Activated naive CD4-positive, alpha-beta T cell treated with anti-CD3 and anti-CD28 coated beads for 36 hours (primary cell): ENCODE measurements at regions not wholly inside any gene's neighbourhood (a gene's known extent, or its start where the extent isn't known, plus 50 kb on each side); places are given as distances from the start of the nearest gene placed in this dataset.
"Not testable (repeated sequence)": the region's sequence is repeated elsewhere in the genome, so short reads cannot be mapped to it uniquely, and the experiment has no call there.

ENCODE experiments used
- CTCF ChIA-PET: fragments of 350-600 bp; sonication (Branson Sonifier 250); formaldehyde crosslinking; loops from one replicate; lab custom pipeline; 2021; ENCODE audit warnings: antibody characterized with exemption; lab: Charles Lee
- DNase-seq: peaks from one replicate; pipeline ENCODE4 v3.0.0-alpha.2; 2020
- H3K27ac Mint-ChIP-seq: one replicate; pipeline ENCODE4 v1.8.0; 2021; ENCODE audit warnings: mild to moderate bottlenecking, mixed read lengths
- H3K27me3 Mint-ChIP-seq: one replicate; pipeline ENCODE4 v1.8.0; 2021; ENCODE audit warnings: low read depth, mixed read lengths
- H3K36me3 Mint-ChIP-seq: one replicate; pipeline ENCODE4 v1.8.0; 2021; ENCODE audit warnings: low read depth, mixed read lengths
- H3K4me1 Mint-ChIP-seq: one replicate; pipeline ENCODE4 v1.8.0; 2021; ENCODE audit warnings: low read depth, mixed read lengths
- H3K4me3 Mint-ChIP-seq: one replicate; pipeline ENCODE4 v1.8.0; 2021; ENCODE audit warnings: mild to moderate bottlenecking, moderate library complexity, mixed read lengths
- H3K9me3 Mint-ChIP-seq: one replicate; pipeline ENCODE4 v1.8.0; 2021; ENCODE audit warnings: mixed read lengths
- intact Hi-C: fragments of 100-400 bp; cut with micrococcal nuclease; formaldehyde crosslinking; loops from one replicate; pipeline ENCODE4 v1.15.1; 2023

DNA sequence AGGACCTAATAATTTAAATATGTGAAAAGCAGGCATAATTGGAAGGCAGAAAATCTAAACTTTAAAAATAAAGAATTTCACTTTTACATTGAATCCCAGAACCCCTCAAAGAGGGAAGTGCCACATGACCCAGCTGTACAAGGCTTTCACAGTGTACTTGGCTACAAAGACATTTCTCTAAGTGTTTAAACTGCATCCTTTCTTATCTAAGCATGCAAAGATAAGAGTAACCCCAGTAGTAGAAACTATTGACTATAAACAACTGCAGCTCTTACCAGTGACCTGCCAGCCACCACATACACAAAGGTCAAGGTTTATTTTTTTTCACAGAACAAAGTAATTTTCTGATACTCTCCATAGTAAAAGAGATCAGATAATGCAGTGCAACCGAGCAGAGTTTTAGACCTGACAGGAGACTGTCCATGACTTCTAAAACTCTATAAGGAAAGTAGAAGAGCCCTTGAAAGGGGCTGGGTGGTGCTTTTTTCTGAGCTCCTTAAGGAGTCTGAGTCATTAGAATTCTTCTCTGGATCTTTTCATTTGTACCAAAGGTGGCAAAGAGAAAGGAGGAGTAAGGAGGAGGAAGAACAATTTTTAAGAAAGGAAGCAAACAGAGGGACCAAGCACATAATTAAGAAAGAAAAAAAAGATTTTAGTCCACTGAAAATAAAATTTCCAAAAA, 750.6 kb downstream of the PRIM2 start:
- H3K4me3 Mint-ChIP-seq, H3K27ac Mint-ChIP-seq, CTCF ChIA-PET, intact Hi-C loops, H3K27me3 Mint-ChIP-seq, DNase-seq, H3K36me3 Mint-ChIP-seq, H3K9me3 Mint-ChIP-seq, H3K4me1 Mint-ChIP-seq: not testable (repeated sequence)

DNA sequence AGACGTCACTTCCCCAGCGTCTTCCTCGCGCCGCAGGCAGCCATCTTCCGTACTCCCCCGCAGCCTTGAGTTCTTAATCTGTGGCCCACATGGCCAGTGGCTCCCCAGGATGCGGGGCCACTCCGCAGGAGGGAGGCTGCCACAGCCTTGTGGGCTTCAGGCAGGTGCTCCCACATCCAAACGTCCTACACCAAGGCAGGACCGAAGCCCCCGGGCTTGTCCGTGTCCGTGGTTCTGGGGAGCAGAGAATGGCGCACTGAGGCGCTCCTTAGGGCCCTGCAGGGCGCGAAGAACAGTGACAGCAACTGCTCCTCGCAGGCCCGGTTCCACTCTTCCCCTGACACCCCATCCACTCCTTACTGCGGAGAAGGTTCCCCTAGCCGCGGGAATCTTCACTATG, 755.8 kb downstream of the PRIM2 start:
- no peaks in the 10 kb centered on the region for H3K9me3 Mint-ChIP-seq
- CTCF ChIA-PET: no interaction called here
- intact Hi-C loops: no loop called here
- no peak overlapping the region for H3K4me3 Mint-ChIP-seq
- H3K4me1 Mint-ChIP-seq: no peaks in the 10 kb centered on the region
- H3K27me3 Mint-ChIP-seq: no peaks in the 10 kb centered on the region
- no peaks in the 10 kb centered on the region for H3K36me3 Mint-ChIP-seq
- no peak for DNase-seq
- H3K27ac Mint-ChIP-seq: no peak overlapping the region

DNA sequence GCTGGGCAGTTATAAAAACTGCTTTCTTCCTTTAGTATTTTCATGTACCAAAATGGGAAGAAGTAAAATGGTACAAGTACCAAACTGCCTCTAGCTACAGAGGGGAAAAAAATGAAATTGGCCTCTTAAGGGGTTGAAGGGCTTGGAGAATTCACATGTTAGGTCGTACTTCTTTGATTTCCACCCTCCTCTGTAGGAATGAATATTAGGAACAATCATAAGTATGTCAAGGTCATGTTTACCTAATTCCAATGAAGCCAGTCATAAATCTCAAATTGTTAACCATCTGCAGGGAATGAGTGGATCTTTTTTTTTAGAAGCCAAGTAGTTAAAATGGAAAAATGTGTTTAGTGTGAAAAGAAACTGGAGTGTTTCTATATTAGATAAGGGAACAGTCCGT, 772.6 kb downstream of the PRIM2 start:
- H3K4me3 Mint-ChIP-seq, H3K4me1 Mint-ChIP-seq, H3K36me3 Mint-ChIP-seq, H3K9me3 Mint-ChIP-seq, DNase-seq, H3K27me3 Mint-ChIP-seq, intact Hi-C loops, H3K27ac Mint-ChIP-seq, CTCF ChIA-PET: not testable (repeated sequence)

DNA sequence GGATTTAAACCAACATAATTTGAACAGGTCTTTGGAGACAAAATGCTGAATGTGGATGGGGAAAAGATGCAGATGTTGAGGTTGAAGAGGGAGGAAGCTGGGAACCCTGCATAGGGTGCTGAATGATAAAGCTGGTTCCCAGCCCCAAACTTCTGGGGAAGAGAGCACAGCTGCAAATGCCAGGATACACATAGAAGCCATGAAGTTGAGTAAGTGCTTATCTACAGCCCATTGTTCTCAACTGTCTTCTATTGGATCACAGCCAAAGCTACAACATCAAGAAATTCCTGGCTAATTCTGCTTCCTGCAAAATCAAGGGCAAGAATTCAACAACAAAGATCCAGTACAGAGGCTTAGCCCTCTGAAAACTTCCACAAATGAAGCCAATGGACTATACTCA, 779.8 kb downstream of the PRIM2 start:
- H3K4me1 Mint-ChIP-seq, H3K36me3 Mint-ChIP-seq, H3K27me3 Mint-ChIP-seq, H3K9me3 Mint-ChIP-seq, intact Hi-C loops, H3K27ac Mint-ChIP-seq, H3K4me3 Mint-ChIP-seq, CTCF ChIA-PET, DNase-seq: not testable (repeated sequence)

DNA sequence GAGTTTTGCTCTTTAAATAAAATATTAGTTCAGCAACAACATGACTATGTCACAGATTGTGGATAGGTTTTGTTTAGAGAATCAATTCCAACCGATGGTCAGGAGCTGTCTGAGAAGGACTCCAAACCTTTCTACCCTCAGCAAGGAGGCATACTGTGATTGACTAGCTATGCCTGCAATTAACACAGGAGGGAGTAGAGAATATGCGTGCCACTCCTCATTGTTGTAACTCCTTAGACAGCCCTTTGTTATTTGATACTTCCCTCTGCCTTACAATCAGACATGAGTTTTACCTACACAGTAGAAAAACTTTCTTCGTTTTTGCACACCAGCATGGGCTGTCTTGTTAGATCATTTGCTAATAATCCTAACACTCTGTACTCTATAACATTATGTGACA, 796.5 kb downstream of the PRIM2 start:
- DNase-seq: no peak
- Mint-ChIP-seq H3K4me1 (no peaks in the 10 kb centered on the region), H3K36me3 (no peaks in the 10 kb centered on the region), H3K9me3 (no peaks in the 10 kb centered on the region), H3K27ac (no peak overlapping the region), H3K27me3 (no peaks in the 10 kb centered on the region), H3K4me3 (no peak overlapping the region)
- CTCF ChIA-PET: no interaction called here
- intact Hi-C loops: no loop called here

DNA sequence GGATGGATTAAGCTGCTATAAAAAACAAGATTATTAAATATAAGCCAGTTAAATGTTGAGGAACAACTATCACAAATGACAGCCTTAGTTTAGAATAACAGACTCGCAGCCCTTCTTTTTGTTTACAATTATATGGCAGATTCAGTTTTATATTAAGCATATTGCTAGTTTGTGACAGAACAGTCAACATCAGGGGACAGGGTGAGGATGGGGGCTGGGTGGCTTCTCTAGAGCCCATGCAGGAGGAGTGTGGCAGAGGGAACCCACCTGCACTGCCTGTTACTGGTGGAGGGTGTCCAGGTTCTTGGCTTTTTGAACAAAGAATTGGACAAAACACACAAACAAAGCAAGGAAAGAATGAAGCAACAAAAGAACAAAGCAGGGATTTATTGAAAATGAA, 799.7 kb downstream of the PRIM2 start:
- H3K4me3 Mint-ChIP-seq, H3K4me1 Mint-ChIP-seq, H3K9me3 Mint-ChIP-seq, H3K36me3 Mint-ChIP-seq, CTCF ChIA-PET, H3K27ac Mint-ChIP-seq, H3K27me3 Mint-ChIP-seq, intact Hi-C loops, DNase-seq: not testable (repeated sequence)

DNA sequence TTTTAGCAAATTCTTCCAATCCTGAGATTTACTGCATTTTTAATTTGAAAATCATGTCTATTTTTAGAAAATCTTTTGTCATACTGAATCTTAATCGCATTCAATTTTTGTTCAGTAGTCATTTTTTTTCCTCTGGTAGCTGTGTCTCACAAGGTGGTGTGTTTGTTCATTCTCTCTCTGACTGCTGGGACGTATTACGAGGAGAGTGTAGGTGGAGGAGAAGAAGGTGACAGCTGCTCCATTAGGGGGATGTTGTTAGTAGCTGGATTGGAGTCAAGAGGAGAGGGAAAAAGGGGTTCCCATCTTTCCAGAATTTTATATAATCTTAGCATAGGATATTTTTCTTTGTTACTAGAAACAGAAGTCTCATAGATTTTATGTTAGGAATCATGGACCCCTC, 804.2 kb downstream of the PRIM2 start:
- H3K4me3 Mint-ChIP-seq, CTCF ChIA-PET, H3K36me3 Mint-ChIP-seq, H3K4me1 Mint-ChIP-seq, intact Hi-C loops, H3K27me3 Mint-ChIP-seq, H3K9me3 Mint-ChIP-seq, DNase-seq, H3K27ac Mint-ChIP-seq: not testable (repeated sequence)

DNA sequence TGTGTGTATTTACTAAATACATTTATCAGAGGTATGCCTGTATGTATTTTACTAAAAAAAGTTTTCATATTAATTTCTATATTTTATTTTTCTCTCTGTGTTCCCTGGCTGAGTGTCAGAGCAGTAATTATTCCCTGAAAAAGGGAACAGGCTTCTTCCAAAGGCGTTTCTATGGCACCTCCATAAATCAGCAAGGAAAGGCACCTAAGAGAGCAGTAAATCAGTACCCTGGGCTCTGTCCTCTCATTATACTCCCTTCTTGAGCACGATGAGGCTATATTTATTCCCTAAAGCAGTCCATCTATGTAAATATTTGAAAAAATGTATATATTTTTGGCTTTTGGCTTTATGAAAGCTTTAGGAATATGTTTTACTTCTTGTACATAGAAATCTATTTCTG, 806.3 kb downstream of the PRIM2 start:
- H3K4me3 Mint-ChIP-seq, H3K4me1 Mint-ChIP-seq, H3K36me3 Mint-ChIP-seq, H3K9me3 Mint-ChIP-seq, CTCF ChIA-PET, H3K27ac Mint-ChIP-seq, H3K27me3 Mint-ChIP-seq, intact Hi-C loops, DNase-seq: not testable (repeated sequence)

DNA sequence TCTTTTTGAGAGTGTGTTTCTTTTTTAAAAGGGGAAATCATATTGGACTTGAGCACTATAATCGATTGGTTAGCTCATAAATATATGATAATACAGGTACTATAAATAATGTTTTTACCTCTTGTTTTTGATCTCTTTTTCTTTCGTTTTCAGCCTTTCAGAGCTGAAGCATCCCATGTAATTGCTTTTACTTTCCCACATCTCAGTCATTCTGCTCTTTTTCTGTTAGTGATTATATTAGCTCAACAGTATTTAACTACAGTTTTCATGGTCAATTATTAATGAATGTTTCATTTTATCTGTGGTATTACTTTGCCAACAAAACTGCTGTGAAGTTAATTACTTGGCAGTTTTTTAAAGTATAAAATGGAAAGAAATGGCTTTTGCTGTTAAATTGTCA, 811.1 kb downstream of the PRIM2 start:
- H3K4me1 Mint-ChIP-seq: not testable (repeated sequence)

DNA sequence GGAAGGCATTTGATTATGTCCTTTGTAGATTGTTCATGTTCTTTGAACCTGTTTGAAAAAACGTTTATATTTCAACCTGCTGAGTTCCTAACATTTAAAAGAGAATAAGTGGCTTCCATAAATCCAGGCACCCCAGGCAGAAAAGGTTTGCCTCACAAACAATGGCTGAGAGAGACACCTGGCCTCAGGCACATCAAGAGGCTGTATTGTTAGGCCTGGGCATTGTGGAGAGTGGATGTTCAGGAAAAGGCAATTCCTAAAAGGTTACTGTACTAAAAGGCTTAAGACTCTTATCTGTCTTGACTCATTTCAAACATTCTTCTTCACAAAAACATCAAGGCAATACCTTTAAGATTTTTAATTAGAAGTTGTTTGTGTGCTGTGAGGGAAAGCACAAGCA, 811.7 kb downstream of the PRIM2 start:
- H3K36me3 Mint-ChIP-seq, DNase-seq, CTCF ChIA-PET, H3K9me3 Mint-ChIP-seq, H3K4me3 Mint-ChIP-seq, H3K27me3 Mint-ChIP-seq, H3K4me1 Mint-ChIP-seq, intact Hi-C loops, H3K27ac Mint-ChIP-seq: not testable (repeated sequence)

More for the DNA sequence above, 811.1 kb downstream of the PRIM2 start:
- H3K4me3 Mint-ChIP-seq, H3K36me3 Mint-ChIP-seq, DNase-seq, H3K9me3 Mint-ChIP-seq, H3K27me3 Mint-ChIP-seq, intact Hi-C loops, H3K27ac Mint-ChIP-seq, CTCF ChIA-PET: not testable (repeated sequence)

DNA sequence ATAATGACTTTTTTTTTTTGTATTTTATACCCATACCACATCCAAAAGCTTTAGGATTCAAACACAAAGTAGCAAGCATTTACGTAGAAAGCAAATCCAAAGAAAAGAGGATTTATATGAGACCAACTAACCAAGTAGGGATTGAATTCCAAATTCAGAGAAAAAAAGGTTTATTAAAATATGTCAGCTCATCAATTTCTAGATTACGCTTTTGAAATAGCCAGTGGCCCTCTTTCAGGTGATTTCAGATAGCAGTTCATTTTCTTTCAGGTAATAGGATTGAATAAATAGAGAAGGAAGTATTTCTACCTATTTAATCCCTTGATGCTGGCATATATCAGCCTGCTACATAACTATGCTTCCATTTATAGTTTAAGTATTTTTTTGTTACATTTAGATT, 822.3 kb downstream of the PRIM2 start:
- H3K27ac Mint-ChIP-seq, CTCF ChIA-PET, H3K36me3 Mint-ChIP-seq, H3K9me3 Mint-ChIP-seq, H3K27me3 Mint-ChIP-seq, intact Hi-C loops, H3K4me1 Mint-ChIP-seq, H3K4me3 Mint-ChIP-seq, DNase-seq: not testable (repeated sequence)

DNA sequence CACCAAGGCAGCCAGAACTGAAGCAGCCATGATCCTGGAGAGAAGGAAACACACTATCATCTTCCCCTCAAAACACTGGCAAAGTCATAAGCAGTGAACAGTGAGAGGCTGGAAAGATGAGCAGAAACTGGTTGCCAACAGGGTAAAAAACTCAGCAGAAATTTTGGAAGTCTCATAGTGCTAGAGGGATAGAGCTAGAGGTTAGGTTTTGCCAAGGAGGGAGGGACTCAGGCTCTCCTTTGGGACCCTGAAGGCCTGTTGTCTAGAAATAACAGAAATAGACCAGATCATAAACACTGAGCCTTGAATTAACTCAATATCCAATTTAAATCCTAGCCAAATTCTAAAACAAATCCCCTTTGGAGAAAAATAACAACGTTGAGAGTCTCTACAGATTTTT, 853.6 kb downstream of the PRIM2 start:
- intact Hi-C loops, H3K27me3 Mint-ChIP-seq, H3K27ac Mint-ChIP-seq, H3K4me3 Mint-ChIP-seq, CTCF ChIA-PET, H3K36me3 Mint-ChIP-seq, H3K4me1 Mint-ChIP-seq, H3K9me3 Mint-ChIP-seq, DNase-seq: not testable (repeated sequence)

DNA sequence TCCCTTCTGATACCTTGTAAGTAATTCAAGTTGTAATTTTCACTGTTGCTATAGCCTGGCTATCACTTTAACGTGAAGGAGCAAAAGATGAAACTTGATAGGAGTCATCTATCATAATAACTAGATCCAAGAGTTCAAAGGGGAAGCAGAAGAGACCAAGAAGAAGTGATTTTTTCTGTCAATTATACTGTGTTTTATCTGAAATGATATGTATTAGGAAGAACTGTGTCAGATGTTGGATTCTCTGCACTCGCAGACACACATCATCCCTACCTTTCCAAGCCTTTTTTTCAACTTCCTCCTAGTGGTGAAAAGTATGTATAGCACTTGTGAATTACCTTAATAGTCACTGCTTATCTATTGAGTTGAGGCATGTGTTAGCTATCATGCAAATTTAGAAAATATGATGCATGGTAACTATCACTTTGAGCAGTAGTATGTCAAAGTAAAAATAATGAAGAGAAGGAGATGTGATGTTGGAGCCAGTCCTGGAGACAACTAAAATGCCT, 864.2 kb downstream of the PRIM2 start:
- CTCF ChIA-PET, H3K4me1 Mint-ChIP-seq, H3K27ac Mint-ChIP-seq, H3K27me3 Mint-ChIP-seq, H3K4me3 Mint-ChIP-seq, DNase-seq, H3K9me3 Mint-ChIP-seq, H3K36me3 Mint-ChIP-seq, intact Hi-C loops: not testable (repeated sequence)
